Naive thymus-derived CD4-positive, alpha-beta T cell (primary cell): ENCODE measurements at regions not wholly inside any gene's neighbourhood (a gene's known extent, or its start where the extent isn't known, plus 50 kb on each side); places are given as distances from the start of the nearest gene placed in this dataset.

Experiments
- ATAC-seq: fragments of 150-1000 bp; cut with Tn5 transposase; 2 replicates; pipeline ENCODE4 v1.10.0; 2021; ENCODE audit warnings: mild to moderate bottlenecking, moderate library complexity
- CTCF ChIA-PET: fragments of 350-600 bp; sonication (Branson Sonifier 250); formaldehyde crosslinking; loops from one replicate; lab custom pipeline; 2021; ENCODE audit warnings: antibody characterized with exemption; lab: Charles Lee
- POLR2A ChIA-PET: fragments of 350-600 bp; sonication (Branson Sonifier 250); formaldehyde crosslinking; loops from one replicate; lab custom pipeline; 2021; ENCODE audit warnings: antibody characterized with exemption, inconsistent platforms; lab: Charles Lee
- DNase-seq, 9 donors: peaks; one replicate each; pipeline versions ENCODE4 v3.0.0 to v3.0.0-alpha.2; 2020 to 2022; ENCODE audit warnings: mixed read lengths in 1 of 9
- H3K27ac ChIP-seq: one replicate; pipeline ENCODE4 v1.7.0; 2013; ENCODE audit warnings: mild to moderate bottlenecking, low read depth, low read length, moderate library complexity
- H3K27me3 ChIP-seq, 2 donors: one replicate each; pipeline ENCODE4 v1.7.0; 2013; ENCODE audit warnings: low read length in 2 of 2, mild to moderate bottlenecking in 2 of 2, moderate library complexity in 2 of 2; ENCODE audit not compliant: control insufficient read depth in 2 of 2, insufficient read depth in 2 of 2
- H3K36me3 ChIP-seq, 3 experiments: 1 replicate in 2 of 3; 2 replicates in 1 of 3; pipeline ENCODE4 v1.7.0; 2013; ENCODE audit warnings: low read length in 3 of 3, mild to moderate bottlenecking in 3 of 3, moderate library complexity in 1 of 3; ENCODE audit not compliant: insufficient read depth in 3 of 3, control insufficient read depth in 2 of 3
- H3K4me1 ChIP-seq, 2 donors: one replicate each; pipeline ENCODE4 v1.7.0; 2013; ENCODE audit warnings: low read length in 2 of 2, mild to moderate bottlenecking in 2 of 2, moderate library complexity in 1 of 2; ENCODE audit not compliant: control insufficient read depth in 2 of 2, insufficient read depth in 2 of 2
- H3K4me3 ChIP-seq: 2 replicates; pipeline ENCODE4 v1.7.0; 2013; ENCODE audit warnings: mild to moderate bottlenecking, low read length
- H3K9me3 ChIP-seq, 3 experiments: 1 replicate in 2 of 3; 2 replicates in 1 of 3; pipeline ENCODE4 v1.7.0; 2013; ENCODE audit warnings: low read length in 3 of 3; ENCODE audit not compliant: control insufficient read depth in 2 of 3
- H3K27ac Mint-ChIP-seq, 9 donors: one replicate each; pipeline ENCODE4 v1.8.0; 2020 to 2022; ENCODE audit warnings: mixed read lengths in 9 of 9, mild to moderate bottlenecking in 8 of 9, moderate library complexity in 5 of 9, inconsistent platforms in 2 of 9
- H3K27me3 Mint-ChIP-seq, 5 donors: one replicate each; pipeline ENCODE4 v1.8.0; 2021 to 2022; ENCODE audit warnings: mixed read lengths in 5 of 5, mild to moderate bottlenecking in 1 of 5
- H3K36me3 Mint-ChIP-seq, 5 donors: one replicate each; pipeline ENCODE4 v1.8.0; 2020 to 2022; ENCODE audit warnings: mixed read lengths in 5 of 5, mild to moderate bottlenecking in 3 of 5, inconsistent platforms in 1 of 5
- H3K4me1 Mint-ChIP-seq, 7 donors: one replicate each; pipeline ENCODE4 v1.8.0; 2020 to 2022; ENCODE audit warnings: mixed read lengths in 7 of 7, mild to moderate bottlenecking in 3 of 7, inconsistent platforms in 1 of 7
- H3K4me3 Mint-ChIP-seq, 10 donors: one replicate each; pipeline ENCODE4 v1.8.0; 2020 to 2022; ENCODE audit warnings: mild to moderate bottlenecking in 10 of 10, mixed read lengths in 10 of 10, moderate library complexity in 6 of 10, inconsistent platforms in 2 of 10
- H3K9me3 Mint-ChIP-seq, 11 donors: one replicate each; pipeline ENCODE4 v1.8.0; 2020 to 2022; ENCODE audit warnings: mixed read lengths in 11 of 11, mild to moderate bottlenecking in 4 of 11, inconsistent platforms in 1 of 11, moderate library complexity in 1 of 11
- intact Hi-C, 2 donors: fragments of 100-400 bp; cut with micrococcal nuclease; formaldehyde crosslinking; loops; one replicate each; pipeline ENCODE4 v1.15.1; 2023

GRCh38 chrX:10381193-10381592 lies 224.4 kb downstream of the CLCN4 start:
- peaks cover 0 to 5% (median 0%) of the 10 kb centered on the region in 5 donors for H3K36me3 Mint-ChIP-seq
- H3K9me3 Mint-ChIP-seq = peaks cover 0 to 21% (median 3%) of the 10 kb centered on the region in 11 donors
- CTCF ChIA-PET = no interaction called here
- no peak overlapping the region for H3K27ac Mint-ChIP-seq
- H3K27me3 ChIP-seq = no peaks in the 10 kb centered on the region
- ATAC-seq (no peak), DNase-seq (no peak)
- H3K4me1 ChIP-seq = no peaks in the 10 kb centered on the region
- H3K9me3 ChIP-seq = no peaks in the 10 kb centered on the region
- H3K27me3 Mint-ChIP-seq = no peaks in the 10 kb centered on the region
- POLR2A ChIA-PET = no interaction called here
- no peak overlapping the region for H3K27ac ChIP-seq
- H3K4me3 ChIP-seq = no peak overlapping the region
- H3K4me3 Mint-ChIP-seq = no peak overlapping the region
- no peaks in the 10 kb centered on the region for H3K4me1 Mint-ChIP-seq
- intact Hi-C loops = no loop called here
- H3K36me3 ChIP-seq = no peaks in the 10 kb centered on the region

DNA sequence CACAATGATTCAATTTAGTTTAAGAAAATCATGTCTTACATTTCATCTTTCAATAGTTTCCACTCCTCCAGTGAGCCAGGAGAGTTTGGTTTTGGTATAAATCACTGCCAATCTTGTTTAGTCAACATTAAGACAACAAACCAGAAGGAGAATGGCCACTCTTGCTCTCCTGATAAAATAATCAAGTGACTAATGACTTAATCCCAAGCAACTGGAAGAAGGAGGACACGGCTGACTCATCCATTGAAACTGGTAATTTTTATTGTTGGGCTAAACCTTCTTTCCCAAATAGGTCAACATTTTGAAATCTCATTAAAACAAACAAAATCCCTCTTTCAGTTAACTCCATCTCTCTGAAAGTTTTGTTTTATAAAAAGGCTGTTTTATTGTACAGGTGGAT lies 230.2 kb downstream of the CLCN4 start:
- Mint-ChIP-seq H3K27ac (no peak overlapping the region), H3K9me3 (peaks cover 0 to 8% (median 2%) of the 10 kb centered on the region in 11 donors), H3K4me3 (no peak overlapping the region), H3K27me3 (peaks cover 0 to 6% (median 0%) of the 10 kb centered on the region in 5 donors), H3K4me1 (no peaks in the 10 kb centered on the region), H3K36me3 (no peaks in the 10 kb centered on the region)
- Histone ChIP-seq H3K36me3 (no peaks in the 10 kb centered on the region), H3K4me3 (no peak overlapping the region), H3K9me3 (no peaks in the 10 kb centered on the region), H3K27ac (no peak overlapping the region), H3K4me1 (no peaks in the 10 kb centered on the region), H3K27me3 (no peaks in the 10 kb centered on the region)
- POLR2A ChIA-PET = no interaction called here
- intact Hi-C loops = no loop called here
- no peak for ATAC-seq
- CTCF ChIA-PET = no interaction called here
- DNase-seq = no peak

DNA sequence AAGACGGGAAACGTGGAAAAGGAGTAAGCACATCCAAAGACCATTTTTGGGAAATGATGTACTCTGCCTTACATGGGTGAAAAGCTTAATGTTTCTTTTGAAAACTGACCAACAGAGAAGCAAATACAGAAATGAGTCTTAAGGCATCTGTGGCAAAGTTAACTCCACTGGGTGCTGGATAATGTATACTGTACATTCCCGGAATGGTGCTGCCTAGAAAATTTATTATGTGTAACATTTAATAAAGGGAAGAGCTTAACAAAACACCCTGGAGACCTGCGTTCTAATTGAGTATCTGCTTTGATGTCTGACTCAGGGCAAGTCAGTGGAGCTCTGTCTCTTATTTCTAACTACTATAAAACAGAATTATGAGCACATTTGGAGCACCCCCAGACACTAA lies 230.2 kb downstream of the MID1 start:
- H3K4me1 Mint-ChIP-seq = no peaks in the 10 kb centered on the region
- DNase-seq (no peak), ATAC-seq (no peak)
- Histone ChIP-seq H3K27ac (no peak overlapping the region), H3K4me1 (no peaks in the 10 kb centered on the region), H3K36me3 (no peaks in the 10 kb centered on the region), H3K9me3 (no peaks in the 10 kb centered on the region), H3K27me3 (no peaks in the 10 kb centered on the region), H3K4me3 (no peak overlapping the region)
- H3K9me3 Mint-ChIP-seq = peaks cover 0 to 8% (median 0%) of the 10 kb centered on the region in 11 donors
- ChIA-PET POLR2A (no interaction called here), CTCF (no interaction called here)
- no peaks in the 10 kb centered on the region for H3K36me3 Mint-ChIP-seq
- H3K4me3 Mint-ChIP-seq = no peak overlapping the region
- H3K27ac Mint-ChIP-seq = no peak overlapping the region
- peaks cover 0 to 6% (median 0%) of the 10 kb centered on the region in 5 donors for H3K27me3 Mint-ChIP-seq
- intact Hi-C loops = no loop called here

GRCh38 chrX:10393241-10393640 lies 227.1 kb downstream of the MID1 start:
- H3K27ac ChIP-seq = no peak overlapping the region
- Mint-ChIP-seq H3K36me3 (no peaks in the 10 kb centered on the region), H3K4me3 (no peak overlapping the region), H3K9me3 (peaks cover 0 to 7% (median 1%) of the 10 kb centered on the region in 11 donors), H3K4me1 (no peaks in the 10 kb centered on the region), H3K27me3 (no peaks in the 10 kb centered on the region), H3K27ac (no peak overlapping the region)
- ChIA-PET POLR2A (no interaction called here), CTCF (no interaction called here)
- intact Hi-C loops = no loop called here
- H3K4me3 ChIP-seq = no peak overlapping the region
- no peaks in the 10 kb centered on the region for H3K9me3 ChIP-seq
- DNase-seq (no peak), ATAC-seq (no peak)
- H3K36me3 ChIP-seq = no peaks in the 10 kb centered on the region
- H3K27me3 ChIP-seq = no peaks in the 10 kb centered on the region
- no peaks in the 10 kb centered on the region for H3K4me1 ChIP-seq

DNA sequence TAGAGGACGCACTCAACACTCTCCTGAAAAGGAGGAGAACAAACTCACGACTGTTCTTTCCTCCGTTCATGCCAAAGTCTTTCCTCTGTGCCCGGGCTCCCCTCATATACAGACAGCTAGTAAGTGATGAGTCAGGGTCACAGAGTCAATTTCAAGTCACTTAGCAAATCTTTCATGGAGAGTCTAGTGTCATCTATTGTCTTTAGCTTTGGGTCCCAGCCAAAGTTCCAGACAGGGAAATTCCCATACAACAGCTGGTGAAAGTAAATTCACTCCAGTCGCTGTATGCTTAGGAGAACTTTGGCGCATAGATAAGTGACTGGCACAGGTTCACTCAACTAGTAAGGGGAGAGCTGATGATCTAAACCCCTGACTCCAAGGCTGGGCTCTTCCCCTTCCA lies 226.5 kb downstream of the MID1 start:
- H3K36me3 ChIP-seq = no peaks in the 10 kb centered on the region
- no peak overlapping the region for H3K4me3 ChIP-seq
- Mint-ChIP-seq H3K27me3 (no peaks in the 10 kb centered on the region), H3K9me3 (peaks cover 0 to 9% (median 3%) of the 10 kb centered on the region in 11 donors), H3K4me1 (no peaks in the 10 kb centered on the region), H3K27ac (no peak overlapping the region), H3K36me3 (no peaks in the 10 kb centered on the region), H3K4me3 (no peak overlapping the region)
- H3K27me3 ChIP-seq = no peaks in the 10 kb centered on the region
- H3K4me1 ChIP-seq = no peaks in the 10 kb centered on the region
- no peaks in the 10 kb centered on the region for H3K9me3 ChIP-seq
- no peak overlapping the region for H3K27ac ChIP-seq
- no peak for DNase-seq
- POLR2A ChIA-PET = no interaction called here
- ATAC-seq = no peak
- CTCF ChIA-PET = no interaction called here
- intact Hi-C loops = no loop called here

DNA sequence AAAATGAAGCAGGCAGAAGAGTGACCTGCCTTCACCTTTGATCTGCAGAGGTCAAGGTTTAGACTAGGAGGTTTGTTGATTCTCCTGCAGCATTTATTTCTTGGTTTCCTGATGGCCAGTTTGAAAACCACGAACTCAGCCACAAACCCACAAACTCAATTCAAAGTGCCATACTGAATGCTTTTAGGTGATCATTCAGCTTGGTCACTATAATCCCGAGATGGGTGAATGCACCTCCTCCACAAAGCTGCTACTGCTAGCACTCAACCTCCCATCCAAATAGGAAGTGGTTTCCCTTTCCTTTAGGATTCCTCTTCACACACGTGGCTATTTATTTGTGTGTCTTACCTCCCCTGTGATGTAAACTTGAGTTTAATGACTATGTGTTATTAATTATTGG lies 225.2 kb downstream of the MID1 start:
- Histone ChIP-seq H3K9me3 (no peaks in the 10 kb centered on the region), H3K27me3 (no peaks in the 10 kb centered on the region), H3K4me3 (no peak overlapping the region), H3K36me3 (no peaks in the 10 kb centered on the region), H3K27ac (no peak overlapping the region), H3K4me1 (no peaks in the 10 kb centered on the region)
- Mint-ChIP-seq H3K36me3 (no peaks in the 10 kb centered on the region), H3K4me3 (no peak overlapping the region), H3K27ac (no peak overlapping the region), H3K4me1 (no peaks in the 10 kb centered on the region), H3K9me3 (peaks cover 0 to 9% (median 3%) of the 10 kb centered on the region in 11 donors), H3K27me3 (no peaks in the 10 kb centered on the region)
- CTCF ChIA-PET = no interaction called here
- ATAC-seq = no peak
- POLR2A ChIA-PET = no interaction called here
- no peak for DNase-seq
- intact Hi-C loops = no loop called here
